Kidney (tissue), 13 donors: ENCODE measurements at regions not wholly inside any gene's neighbourhood (a gene's known extent, or its start where the extent isn't known, plus 50 kb on each side); places are given as distances from the start of the nearest gene placed in this dataset.

ENCODE experiments used
- DNase-seq, 5 donors: peaks; one replicate each; pipeline ENCODE4 v3.0.0-alpha.2; 2013 to 2020
- FAIRE-seq: peaks from 2 replicates; lab custom pipeline; 2012; peaks lifted over from hg19 to GRCh38; lab: Jason Lieb, UNC
- H3K27ac ChIP-seq, 2 donors: one replicate each; pipeline ENCODE4 v1.7.0; 2013; ENCODE audit warnings: low read depth in 2 of 2, low read length in 2 of 2, inconsistent platforms in 1 of 2
- H3K27me3 ChIP-seq: one replicate; pipeline ENCODE4 v1.7.1; 2013; ENCODE audit warnings: low read length, inconsistent platforms; ENCODE audit not compliant: control insufficient read depth, insufficient read depth
- H3K36me3 ChIP-seq, 3 donors: one replicate each; pipeline versions ENCODE4 v1.7.0 to v1.7.1; 2013; ENCODE audit warnings: low read length in 3 of 3, control low read depth in 1 of 3, inconsistent platforms in 1 of 3; ENCODE audit not compliant: insufficient read depth in 3 of 3, control insufficient read depth in 2 of 3
- H3K4me1 ChIP-seq, 3 donors: one replicate each; pipeline versions ENCODE4 v1.7.0 to v1.7.1; 2013; ENCODE audit warnings: low read length in 3 of 3, inconsistent platforms in 1 of 3, low read depth in 1 of 3; ENCODE audit not compliant: control insufficient read depth in 2 of 3, insufficient read depth in 2 of 3
- H3K4me3 ChIP-seq, 3 donors: one replicate each; pipeline versions ENCODE4 v1.7.0 to v1.8.1; 2013; ENCODE audit warnings: low read length in 3 of 3, control low read depth in 1 of 3, inconsistent platforms in 1 of 3
- H3K9ac ChIP-seq, 3 donors: one replicate each; pipeline versions ENCODE4 v1.7.0 to v1.7.1; 2013; ENCODE audit warnings: low read length in 3 of 3, control low read depth in 1 of 3, inconsistent platforms in 1 of 3
- H3K9me3 ChIP-seq, 3 donors: one replicate each; pipeline versions ENCODE4 v1.7.0 to v1.7.1; 2013; ENCODE audit warnings: low read length in 3 of 3, control low read depth in 1 of 3, inconsistent platforms in 1 of 3; ENCODE audit not compliant: control insufficient read depth in 2 of 3, insufficient read depth in 1 of 3
- CTCF ChIP-seq: IDR thresholded peaks from 3 replicates; pipeline ENCODE4 v1.5.1; 2012; ENCODE audit warnings: mild to moderate bottlenecking, moderate library complexity, borderline replicate concordance; ENCODE audit not compliant: insufficient read depth; ENCODE audit errors: extremely low read depth
- intact Hi-C: fragments of 100-400 bp; cut with DNase I; formaldehyde crosslinking; loops from one replicate; pipeline ENCODE4 v1.11.1; 2022
- donor health status: control.
- donor health status: control.
- donor health status: control.
- donor health status: control.
- donor health status: control.
- donor health status: DM: yes; HTN: yes; CAD: no.
- donor health status: Normal renal cell carcinoma (clear cell type).

- peak in 4 of 5 donors; percentile 68 to 81 (median 76) for DNase-seq
- H3K36me3 ChIP-seq, result no peaks in the 10 kb centered on the region
- H3K9ac ChIP-seq, result no peak overlapping the region
- no peak overlapping the region for H3K27ac ChIP-seq
- no peak overlapping the region for H3K4me3 ChIP-seq
- TF ChIP-seq CTCF, result no peak
- no peaks in the 10 kb centered on the region for H3K27me3 ChIP-seq
- FAIRE-seq, result no peak
- H3K4me1 ChIP-seq, result peaks cover 0 to 15% (median 2%) of the 10 kb centered on the region in 3 donors
- no peaks in the 10 kb centered on the region for H3K9me3 ChIP-seq
- intact Hi-C loops, result no loop called here
These were observed 275.7 kb upstream of the CTNNB1 start for GRCh38 chr3:40923651-40924050.

- peak in 2 of 5 donors; percentile 13 to 40 for DNase-seq
- no peaks in the 10 kb centered on the region for H3K9me3 ChIP-seq
- H3K36me3 ChIP-seq, result no peaks in the 10 kb centered on the region
- intact Hi-C loops, result no loop called here
- H3K4me1 ChIP-seq, result peaks cover 0 to 15% (median 2%) of the 10 kb centered on the region in 3 donors
- no peaks in the 10 kb centered on the region for H3K27me3 ChIP-seq
- H3K27ac ChIP-seq, result no peak overlapping the region
- H3K9ac ChIP-seq, result no peak overlapping the region
- no peak for FAIRE-seq
- H3K4me3 ChIP-seq, result no peak overlapping the region
- TF ChIP-seq CTCF, result no peak
These were observed 274.7 kb upstream of the CTNNB1 start for GRCh38 chr3:40924559-40925141.

GRCh38 chr3:40925231-40925630 lies 274.1 kb upstream of the CTNNB1 start:
- no peak for FAIRE-seq
- H3K4me3 ChIP-seq, result no peak overlapping the region
- no peaks in the 10 kb centered on the region for H3K9me3 ChIP-seq
- TF ChIP-seq CTCF, result no peak
- intact Hi-C loops, result no loop called here
- H3K27ac ChIP-seq, result no peak overlapping the region
- peaks cover 0 to 15% (median 2%) of the 10 kb centered on the region in 3 donors for H3K4me1 ChIP-seq
- no peak overlapping the region for H3K9ac ChIP-seq
- DNase-seq, result peak in 2 of 5 donors; percentile 17 to 55
- no peaks in the 10 kb centered on the region for H3K36me3 ChIP-seq
- no peaks in the 10 kb centered on the region for H3K27me3 ChIP-seq

GRCh38 chr3:40930131-40930538 lies 269.2 kb upstream of the CTNNB1 start:
- Histone ChIP-seq H3K9me3 (no peaks in the 10 kb centered on the region), H3K4me3 (no peak overlapping the region), H3K27me3 (no peaks in the 10 kb centered on the region), H3K9ac (no peak overlapping the region), H3K27ac (no peak overlapping the region), H3K4me1 (peaks cover 0 to 3% (median 0%) of the 10 kb centered on the region in 3 donors), H3K36me3 (no peaks in the 10 kb centered on the region)
- no peak for TF ChIP-seq CTCF
- FAIRE-seq (no peak), DNase-seq (no peak)
- intact Hi-C loops, result no loop called here
